Mammary epithelial cell (primary cell): ENCODE measurements at regions not wholly inside any gene's neighbourhood (a gene's known extent, or its start where the extent isn't known, plus 50 kb on each side); places are given as distances from the start of the nearest gene placed in this dataset.

Experiments
- EZH2 ChIP-seq: IDR thresholded peaks from 2 replicates; pipeline ENCODE4 v1.6.1; 2012; ENCODE audit warnings: low read length, inconsistent platforms, borderline replicate concordance
- TF ChIP-seq, protein P1 (sequence below), 2 donors: IDR thresholded peaks in 1 of 2; conservative IDR thresholded peaks in 1 of 2; 2 replicates each; pipeline ENCODE4 v1.5.1; 2011 to 2012; ENCODE audit warnings: inconsistent platforms in 2 of 2, low read length in 2 of 2, mild to moderate bottlenecking in 2 of 2, control low read depth in 1 of 2, low read depth in 1 of 2; ENCODE audit not compliant: insufficient read depth in 1 of 2; ENCODE audit errors: extremely low read depth in 1 of 2

DNA sequence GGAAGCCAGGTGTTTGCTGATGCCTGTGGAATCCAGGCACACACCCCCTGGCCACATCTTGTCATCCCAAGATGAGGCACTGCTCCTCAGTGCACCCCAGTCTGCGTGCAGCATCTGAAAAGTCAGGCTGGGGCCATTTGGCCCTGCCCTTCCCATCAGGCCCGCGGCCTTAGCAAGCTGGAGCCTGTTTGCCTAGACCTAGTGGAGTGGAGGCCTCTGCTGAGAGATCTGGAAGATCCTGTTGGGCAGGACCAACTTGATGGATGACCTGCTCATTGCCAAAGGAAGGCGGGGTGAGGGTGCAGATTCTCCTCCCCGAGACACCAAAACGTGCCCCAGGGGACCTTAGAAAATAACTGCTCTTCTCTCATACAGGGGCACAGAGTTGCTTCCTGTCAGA lies 220.2 kb downstream of the SHQ1 start:
- TF ChIP-seq, protein P1, sequence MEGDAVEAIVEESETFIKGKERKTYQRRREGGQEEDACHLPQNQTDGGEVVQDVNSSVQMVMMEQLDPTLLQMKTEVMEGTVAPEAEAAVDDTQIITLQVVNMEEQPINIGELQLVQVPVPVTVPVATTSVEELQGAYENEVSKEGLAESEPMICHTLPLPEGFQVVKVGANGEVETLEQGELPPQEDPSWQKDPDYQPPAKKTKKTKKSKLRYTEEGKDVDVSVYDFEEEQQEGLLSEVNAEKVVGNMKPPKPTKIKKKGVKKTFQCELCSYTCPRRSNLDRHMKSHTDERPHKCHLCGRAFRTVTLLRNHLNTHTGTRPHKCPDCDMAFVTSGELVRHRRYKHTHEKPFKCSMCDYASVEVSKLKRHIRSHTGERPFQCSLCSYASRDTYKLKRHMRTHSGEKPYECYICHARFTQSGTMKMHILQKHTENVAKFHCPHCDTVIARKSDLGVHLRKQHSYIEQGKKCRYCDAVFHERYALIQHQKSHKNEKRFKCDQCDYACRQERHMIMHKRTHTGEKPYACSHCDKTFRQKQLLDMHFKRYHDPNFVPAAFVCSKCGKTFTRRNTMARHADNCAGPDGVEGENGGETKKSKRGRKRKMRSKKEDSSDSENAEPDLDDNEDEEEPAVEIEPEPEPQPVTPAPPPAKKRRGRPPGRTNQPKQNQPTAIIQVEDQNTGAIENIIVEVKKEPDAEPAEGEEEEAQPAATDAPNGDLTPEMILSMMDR (conservative IDR thresholded peaks at IDR 0.05 in 1 of 2, IDR thresholded peaks at IDR 0.05 in 1 of 2; ENCODE audit: extremely low read depth in 1 of 2, insufficient read depth in 1 of 2, low read depth in 1 of 2, low read length in 2 of 2), result peak in 1 of 2 donors; percentile 5
- TF ChIP-seq EZH2, result no peak
